Upper lobe of left lung (tissue), 6 donors: ENCODE measurements at regions not wholly inside any gene's neighbourhood (a gene's known extent, or its start where the extent isn't known, plus 50 kb on each side); places are given as distances from the start of the nearest gene placed in this dataset.

Experiments used
- ATAC-seq, 2 donors: fragments of 200-7000 bp; cut with Tn5 transposase; one replicate each; pipeline ENCODE4 v1.9.1; 2022; ENCODE audit warnings: mild to moderate bottlenecking in 2 of 2, moderate library complexity in 2 of 2; ENCODE audit not compliant: low FRiP score in 2 of 2
- DNase-seq, 2 donors: peaks; one replicate each; pipeline ENCODE4 v3.0.0-alpha.2; 2019 to 2020
- H3K27ac ChIP-seq, 4 donors: fragments of 200-600 bp; sonication (generic); one replicate each; pipeline ENCODE4 v1.5.1; 2016 to 2019
- H3K27me3 ChIP-seq, 4 donors: fragments of 200-600 bp; sonication (generic); one replicate each; pipeline ENCODE4 v1.5.1; 2017 to 2019
- H3K36me3 ChIP-seq, 4 donors: fragments of 200-600 bp; sonication (generic); one replicate each; pipeline ENCODE4 v1.5.1; 2016 to 2019
- H3K4me1 ChIP-seq, 4 donors: fragments of 200-600 bp; sonication (generic); one replicate each; pipeline ENCODE4 v1.5.1; 2018 to 2019
- H3K4me3 ChIP-seq, 4 donors: fragments of 200-600 bp; sonication (generic); one replicate each; pipeline ENCODE4 v1.5.1; 2017 to 2019; ENCODE audit warnings: mild to moderate bottlenecking in 2 of 4, moderate library complexity in 1 of 4
- H3K9me3 ChIP-seq, 4 donors: fragments of 200-600 bp; sonication (generic); one replicate each; pipeline ENCODE4 v1.5.1; 2018 to 2019
- CTCF ChIP-seq, 6 experiments: fragments of 450-650 bp in 4 of 6; fragments of 200-600 bp in 2 of 6; sonication (generic) in 2 of 6; IDR thresholded peaks; one replicate each; pipeline ENCODE4 v1.5.1; 2016 to 2019; ENCODE audit warnings: antibody characterized with exemption in 6 of 6
- EP300 ChIP-seq, 4 donors: sonication (generic); formaldehyde crosslinking; IDR thresholded peaks; one replicate each; pipeline ENCODE4 v1.5.1; 2017; ENCODE audit warnings: antibody characterized with exemption in 4 of 4, control low read depth in 2 of 4
- POLR2A ChIP-seq, 4 donors: fragments of 450-650 bp; IDR thresholded peaks; one replicate each; pipeline ENCODE4 v1.5.1; 2016 to 2017; ENCODE audit warnings: antibody characterized with exemption in 4 of 4, mild to moderate bottlenecking in 2 of 4
- POLR2AphosphoS5 ChIP-seq, 2 donors: sonication (generic); formaldehyde crosslinking; IDR thresholded peaks; one replicate each; pipeline ENCODE4 v1.5.1; 2017; ENCODE audit warnings: antibody characterized with exemption in 2 of 2
- WGBS, 2 donors: methylation state at CpG; one replicate each; pipeline ENCODE4 v1.1.5; 2017 to 2018; 5-methylcytosine and 5-hydroxymethylcytosine counted together
- donor health status: DM: no; HTN: no; CAD: no; lungs with moderate emphysema.
- donor health status: DM: no; HTN: yes; CAD: no; lungs with severe emphysema.

- 32 to 48% methylated on average over 1 of the region's 1 CpG for WGBS, 2 donors
- no peak for TF ChIP-seq POLR2A (IDR thresholded peaks at IDR 0.05)
- TF ChIP-seq POLR2AphosphoS5 (IDR thresholded peaks at IDR 0.05): no peak
- TF ChIP-seq CTCF (IDR thresholded peaks at IDR 0.05): no peak
- TF ChIP-seq EP300 (IDR thresholded peaks at IDR 0.05): no peak
- no peaks in the 10 kb centered on the region for H3K36me3 ChIP-seq
- DNase-seq (no peak), ATAC-seq (no peak)
- H3K9me3 ChIP-seq: peaks cover 0 to 3% (median 0%) of the 10 kb centered on the region in 4 donors
- H3K4me1 ChIP-seq: no peaks in the 10 kb centered on the region
- H3K27ac ChIP-seq: no peak overlapping the region
- no peak overlapping the region for H3K4me3 ChIP-seq
- no peaks in the 10 kb centered on the region for H3K27me3 ChIP-seq
Observed at GRCh38 chr2:168312036-168312822, 64.8 kb upstream of the STK39 start.

- no peak for ATAC-seq
- Histone ChIP-seq H3K27ac (no peak overlapping the region), H3K4me1 (no peaks in the 10 kb centered on the region), H3K4me3 (no peak overlapping the region), H3K36me3 (no peaks in the 10 kb centered on the region), H3K9me3 (no peaks in the 10 kb centered on the region), H3K27me3 (no peaks in the 10 kb centered on the region)
- WGBS, 2 donors: 90 to 95% methylated on average over 1 of the region's 1 CpG
- DNase-seq: no peak
- no peak for TF ChIP-seq POLR2A (IDR thresholded peaks at IDR 0.05)
- no peak for TF ChIP-seq EP300 (IDR thresholded peaks at IDR 0.05)
- no peak for TF ChIP-seq POLR2AphosphoS5 (IDR thresholded peaks at IDR 0.05)
- TF ChIP-seq CTCF (IDR thresholded peaks at IDR 0.05): no peak
Observed at GRCh38 chr2:168314236-168314635, 66.8 kb upstream of the STK39 start.

GRCh38 chr2:168315331-168316072, 68.1 kb upstream of the STK39 start:
- Histone ChIP-seq H3K27me3 (no peaks in the 10 kb centered on the region), H3K27ac (no peak overlapping the region), H3K4me1 (no peaks in the 10 kb centered on the region), H3K4me3 (no peak overlapping the region), H3K9me3 (no peaks in the 10 kb centered on the region), H3K36me3 (no peaks in the 10 kb centered on the region)
- ATAC-seq: no peak
- DNase-seq: no peak
- no peak for TF ChIP-seq CTCF (IDR thresholded peaks at IDR 0.05)
- TF ChIP-seq POLR2AphosphoS5 (IDR thresholded peaks at IDR 0.05): no peak
- TF ChIP-seq POLR2A (IDR thresholded peaks at IDR 0.05): no peak
- TF ChIP-seq EP300 (IDR thresholded peaks at IDR 0.05): no peak
- 86 to 93% methylated on average over 4 of the region's 4 CpGs for whole genome bisulfite sequencing, 2 donors

- no peak overlapping the region for H3K4me3 ChIP-seq
- DNase-seq (no peak), ATAC-seq (peak in 1 of 2 donors; percentile 81)
- H3K27ac ChIP-seq: no peak overlapping the region
- H3K27me3 ChIP-seq: no peaks in the 10 kb centered on the region
- TF ChIP-seq POLR2A (IDR thresholded peaks at IDR 0.05) (no peak), CTCF (IDR thresholded peaks at IDR 0.05) (no peak), POLR2AphosphoS5 (IDR thresholded peaks at IDR 0.05) (no peak), EP300 (IDR thresholded peaks at IDR 0.05) (no peak)
- H3K9me3 ChIP-seq: no peaks in the 10 kb centered on the region
- H3K36me3 ChIP-seq: no peaks in the 10 kb centered on the region
- H3K4me1 ChIP-seq: no peaks in the 10 kb centered on the region
Observed at GRCh38 chr2:168316073-168316440, 68.7 kb upstream of the STK39 start.
